DMS79 treated with DMSO at 0.1 percent for 48 hours (cell line): ENCODE measurements at regions not wholly inside any gene's neighbourhood (a gene's known extent, or its start where the extent isn't known, plus 50 kb on each side); places are given as distances from the start of the nearest gene placed in this dataset.

ENCODE experiments used
- DNase-seq: peaks from one replicate; lab custom pipeline; 2025; lab: John Stamatoyannopoulos, UW

GRCh38 chr3:159127021-159127392 lies 325.2 kb downstream of the MFSD1 start:
- DNase-seq: no peak

GRCh38 chr3:159128628-159129027 lies 326.8 kb downstream of the MFSD1 start:
- no peak for DNase-seq

- no peak for DNase-seq
Measured at GRCh38 chr3:159130108-159130507, 328.3 kb downstream of the MFSD1 start.

- no peak for DNase-seq
Measured at GRCh38 chr3:159131376-159131775, 329.5 kb downstream of the MFSD1 start.

GRCh38 chr3:159137949-159138348 lies 336.1 kb downstream of the MFSD1 start:
- no peak for DNase-seq

GRCh38 chr3:159139326-159139725 lies 337.5 kb downstream of the MFSD1 start:
- no peak for DNase-seq

GRCh38 chr3:159144472-159144871 lies 342.6 kb downstream of the MFSD1 start:
- no peak for DNase-seq

- no peak for DNase-seq
Measured at GRCh38 chr3:159144891-159145290, 343.0 kb downstream of the MFSD1 start.

GRCh38 chr3:159146392-159146791 lies 344.5 kb downstream of the MFSD1 start:
- no peak for DNase-seq

GRCh38 chr3:159146856-159147435 lies 345.1 kb downstream of the MFSD1 start:
- no peak for DNase-seq

- DNase-seq: no peak
Measured at GRCh38 chr3:159147813-159148212, 346.0 kb downstream of the MFSD1 start.

GRCh38 chr3:159148466-159148865 lies 346.6 kb downstream of the MFSD1 start:
- no peak for DNase-seq

GRCh38 chr3:159149131-159149530 lies 347.3 kb downstream of the MFSD1 start:
- DNase-seq: no peak

- DNase-seq: no peak
Measured at GRCh38 chr3:159149633-159150032, 347.8 kb downstream of the MFSD1 start.

- no peak for DNase-seq
Measured at GRCh38 chr3:159150180-159150579, 348.3 kb downstream of the MFSD1 start.

- no peak for DNase-seq
Measured at GRCh38 chr3:159151130-159151529, 349.3 kb downstream of the MFSD1 start.

- no peak for DNase-seq
Measured at GRCh38 chr3:159157275-159157674, 355.4 kb downstream of the MFSD1 start.

- DNase-seq: no peak
Measured at GRCh38 chr3:159158213-159158612, 356.4 kb downstream of the MFSD1 start.

- no peak for DNase-seq
Measured at GRCh38 chr3:159158801-159159200, 356.9 kb downstream of the MFSD1 start.

GRCh38 chr3:159159546-159159945 lies 357.7 kb downstream of the MFSD1 start:
- DNase-seq: no peak

- no peak for DNase-seq
Measured at GRCh38 chr3:159163656-159164055, 361.8 kb downstream of the MFSD1 start.

GRCh38 chr3:159165961-159166360 lies 364.1 kb downstream of the MFSD1 start:
- DNase-seq: no peak

GRCh38 chr3:159166899-159167586 lies 365.2 kb downstream of the MFSD1 start:
- no peak for DNase-seq

GRCh38 chr3:159168788-159169187 lies 366.9 kb downstream of the MFSD1 start:
- no peak for DNase-seq
